ENCODE measurements at regions not wholly inside any gene's neighbourhood (a gene's known extent, or its start where the extent isn't known, plus 50 kb on each side); places are given as distances from the start of the nearest gene placed in this dataset.

GRCh38 chr2:39530411-39530866, 93.4 kb upstream of the MAP4K3 start:
- Mint-ChIP-seq H3K4me3 (no peak overlapping the region), H3K27ac (ENCODE audit: low read depth) (no peak overlapping the region), H3K27me3 (peaks cover 22% of the 10 kb centered on the region), H3K36me3 (ENCODE audit: insufficient read depth) (no peaks in the 10 kb centered on the region), H3K9me3 (no peaks in the 10 kb centered on the region), H3K4me1 (no peaks in the 10 kb centered on the region)
- ATAC-seq (replicated peaks; ENCODE audit: extremely low read depth, poor library complexity, severe bottlenecking) (no peak), DNase-seq (ENCODE audit: low spot score in 2 of 2) (no peak)

- no peak overlapping the region for H3K4me3 Mint-ChIP-seq
- peaks cover 23% of the 10 kb centered on the region for H3K27me3 Mint-ChIP-seq
- H3K9me3 Mint-ChIP-seq, result no peaks in the 10 kb centered on the region
- ATAC-seq (replicated peaks; ENCODE audit: extremely low read depth, poor library complexity, severe bottlenecking) (no peak), DNase-seq (ENCODE audit: low spot score in 2 of 2) (no peak)
- no peaks in the 10 kb centered on the region for H3K4me1 Mint-ChIP-seq
- H3K36me3 Mint-ChIP-seq (ENCODE audit: insufficient read depth), result no peaks in the 10 kb centered on the region
- H3K27ac Mint-ChIP-seq (ENCODE audit: low read depth), result no peak overlapping the region
Observed at GRCh38 chr2:39531220-39531777, 94.2 kb upstream of the MAP4K3 start.

GRCh38 chr2:39532933-39533332, 95.8 kb upstream of the MAP4K3 start:
- ATAC-seq (replicated peaks; ENCODE audit: extremely low read depth, poor library complexity, severe bottlenecking) (no peak), DNase-seq (ENCODE audit: low spot score in 2 of 2) (no peak)
- H3K27me3 Mint-ChIP-seq, result peaks cover 23% of the 10 kb centered on the region
- H3K27ac Mint-ChIP-seq (ENCODE audit: low read depth), result no peak overlapping the region
- no peaks in the 10 kb centered on the region for H3K9me3 Mint-ChIP-seq
- no peaks in the 10 kb centered on the region for H3K4me1 Mint-ChIP-seq
- no peaks in the 10 kb centered on the region for H3K36me3 Mint-ChIP-seq (ENCODE audit: insufficient read depth)
- no peak overlapping the region for H3K4me3 Mint-ChIP-seq

GRCh38 chr2:39534095-39534711, 97.1 kb upstream of the MAP4K3 start:
- Mint-ChIP-seq H3K4me3 (no peak overlapping the region), H3K4me1 (no peaks in the 10 kb centered on the region), H3K27ac (ENCODE audit: low read depth) (no peak overlapping the region), H3K9me3 (no peaks in the 10 kb centered on the region), H3K36me3 (ENCODE audit: insufficient read depth) (no peaks in the 10 kb centered on the region), H3K27me3 (peaks cover 23% of the 10 kb centered on the region)
- ATAC-seq (replicated peaks; ENCODE audit: extremely low read depth, poor library complexity, severe bottlenecking), result no peak
- no peak for DNase-seq (ENCODE audit: low spot score in 2 of 2)

- Mint-ChIP-seq H3K4me1 (no peaks in the 10 kb centered on the region), H3K27me3 (peaks cover 23% of the 10 kb centered on the region), H3K4me3 (no peak overlapping the region), H3K9me3 (no peaks in the 10 kb centered on the region), H3K36me3 (ENCODE audit: insufficient read depth) (no peaks in the 10 kb centered on the region), H3K27ac (ENCODE audit: low read depth) (no peak overlapping the region)
- DNase-seq (ENCODE audit: low spot score in 2 of 2) (no peak), ATAC-seq (replicated peaks; ENCODE audit: extremely low read depth, poor library complexity, severe bottlenecking) (no peak)
Observed at GRCh38 chr2:39535636-39536185, 98.6 kb upstream of the MAP4K3 start.

- no peaks in the 10 kb centered on the region for H3K4me1 Mint-ChIP-seq
- H3K27me3 Mint-ChIP-seq, result peaks cover 30% of the 10 kb centered on the region
- ATAC-seq (replicated peaks; ENCODE audit: extremely low read depth, poor library complexity, severe bottlenecking) (no peak), DNase-seq (ENCODE audit: low spot score in 2 of 2) (no peak)
- H3K36me3 Mint-ChIP-seq (ENCODE audit: insufficient read depth), result no peaks in the 10 kb centered on the region
- no peaks in the 10 kb centered on the region for H3K9me3 Mint-ChIP-seq
- no peak overlapping the region for H3K4me3 Mint-ChIP-seq
- H3K27ac Mint-ChIP-seq (ENCODE audit: low read depth), result no peak overlapping the region
Observed at GRCh38 chr2:39537150-39537549, 100.1 kb upstream of the MAP4K3 start.

- no peak for ATAC-seq (replicated peaks; ENCODE audit: extremely low read depth, poor library complexity, severe bottlenecking)
- Mint-ChIP-seq H3K27me3 (peaks cover 24% of the 10 kb centered on the region), H3K4me1 (no peaks in the 10 kb centered on the region), H3K36me3 (ENCODE audit: insufficient read depth) (no peaks in the 10 kb centered on the region), H3K4me3 (no peak overlapping the region), H3K9me3 (no peaks in the 10 kb centered on the region), H3K27ac (ENCODE audit: low read depth) (no peak overlapping the region)
- DNase-seq (ENCODE audit: low spot score in 2 of 2), result no peak
Observed at GRCh38 chr2:39538718-39539117, 101.6 kb upstream of the MAP4K3 start.

- H3K27ac Mint-ChIP-seq (ENCODE audit: low read depth), result no peak overlapping the region
- peaks cover 12% of the 10 kb centered on the region for H3K27me3 Mint-ChIP-seq
- no peaks in the 10 kb centered on the region for H3K9me3 Mint-ChIP-seq
- ATAC-seq (replicated peaks; ENCODE audit: extremely low read depth, poor library complexity, severe bottlenecking) (no peak), DNase-seq (ENCODE audit: low spot score in 2 of 2) (no peak)
- no peaks in the 10 kb centered on the region for H3K36me3 Mint-ChIP-seq (ENCODE audit: insufficient read depth)
- H3K4me1 Mint-ChIP-seq, result no peaks in the 10 kb centered on the region
- no peak overlapping the region for H3K4me3 Mint-ChIP-seq
Observed at GRCh38 chr2:39540414-39540813, 103.3 kb upstream of the MAP4K3 start.

- no peak for DNase-seq (ENCODE audit: low spot score in 2 of 2)
- no peak for ATAC-seq (replicated peaks; ENCODE audit: extremely low read depth, poor library complexity, severe bottlenecking)
- Mint-ChIP-seq H3K9me3 (no peaks in the 10 kb centered on the region), H3K4me3 (no peak overlapping the region), H3K4me1 (no peaks in the 10 kb centered on the region), H3K36me3 (ENCODE audit: insufficient read depth) (no peaks in the 10 kb centered on the region), H3K27ac (ENCODE audit: low read depth) (no peak overlapping the region), H3K27me3 (peaks cover 11% of the 10 kb centered on the region)
Observed at GRCh38 chr2:39541011-39541930, 104.2 kb upstream of the MAP4K3 start.

- Mint-ChIP-seq H3K27me3 (peaks cover 11% of the 10 kb centered on the region), H3K4me3 (no peak overlapping the region), H3K4me1 (no peaks in the 10 kb centered on the region), H3K36me3 (ENCODE audit: insufficient read depth) (no peaks in the 10 kb centered on the region), H3K27ac (ENCODE audit: low read depth) (no peak overlapping the region), H3K9me3 (no peaks in the 10 kb centered on the region)
- DNase-seq (ENCODE audit: low spot score in 2 of 2) (no peak), ATAC-seq (replicated peaks; ENCODE audit: extremely low read depth, poor library complexity, severe bottlenecking) (no peak)
Observed at GRCh38 chr2:39542523-39542922, 105.4 kb upstream of the MAP4K3 start.

GRCh38 chr2:39545957-39546356, 108.9 kb upstream of the MAP4K3 start:
- Mint-ChIP-seq H3K27ac (ENCODE audit: low read depth) (no peak overlapping the region), H3K36me3 (ENCODE audit: insufficient read depth) (no peaks in the 10 kb centered on the region), H3K4me3 (no peak overlapping the region), H3K27me3 (peaks cover 20% of the 10 kb centered on the region), H3K9me3 (no peaks in the 10 kb centered on the region), H3K4me1 (no peaks in the 10 kb centered on the region)
- ATAC-seq (replicated peaks; ENCODE audit: extremely low read depth, poor library complexity, severe bottlenecking) (no peak), DNase-seq (ENCODE audit: low spot score in 2 of 2) (no peak)

- no peak overlapping the region for H3K27ac Mint-ChIP-seq (ENCODE audit: low read depth)
- DNase-seq (ENCODE audit: low spot score in 2 of 2), result no peak
- H3K36me3 Mint-ChIP-seq (ENCODE audit: insufficient read depth), result no peaks in the 10 kb centered on the region
- H3K9me3 Mint-ChIP-seq, result no peaks in the 10 kb centered on the region
- H3K4me3 Mint-ChIP-seq, result no peak overlapping the region
- no peaks in the 10 kb centered on the region for H3K4me1 Mint-ChIP-seq
- H3K27me3 Mint-ChIP-seq, result peaks cover 20% of the 10 kb centered on the region
- no peak for ATAC-seq (replicated peaks; ENCODE audit: extremely low read depth, poor library complexity, severe bottlenecking)
Observed at GRCh38 chr2:39546409-39546808, 109.3 kb upstream of the MAP4K3 start.
